Suppressor macrophage (primary cell): ENCODE measurements at regions not wholly inside any gene's neighbourhood (a gene's known extent, or its start where the extent isn't known, plus 50 kb on each side); places are given as distances from the start of the nearest gene placed in this dataset.
"Not testable (repeated sequence)": the region's sequence is repeated elsewhere in the genome, so short reads cannot be mapped to it uniquely, and the experiment has no call there.

Experiments used
- DNase-seq, 4 experiments: peaks; one replicate each; pipeline ENCODE4 v3.0.0-alpha.2; 2020 to 2022

- DNase-seq = not testable (repeated sequence)
Measured at GRCh38 chr2:192488158-192488557, 293.4 kb upstream of the TMEFF2 start.

- DNase-seq = no peak
Measured at GRCh38 chr2:192487636-192488035, 292.9 kb upstream of the TMEFF2 start.

- no peak for DNase-seq
Measured at GRCh38 chr2:192484903-192485302, 290.2 kb upstream of the TMEFF2 start.

- DNase-seq = no peak
Measured at GRCh38 chr2:192480984-192481383, 286.3 kb upstream of the TMEFF2 start.

- DNase-seq = no peak
Measured at GRCh38 chr2:192473331-192473730, 278.6 kb upstream of the TMEFF2 start.

- no peak for DNase-seq
Measured at GRCh38 chr2:192471982-192472381, 277.2 kb upstream of the TMEFF2 start.

GRCh38 chr2:192469612-192470011, 274.9 kb upstream of the TMEFF2 start:
- DNase-seq = no peak

GRCh38 chr2:192467953-192468660, 273.4 kb upstream of the TMEFF2 start:
- no peak for DNase-seq

GRCh38 chr2:192465141-192465540, 270.4 kb upstream of the TMEFF2 start:
- DNase-seq = no peak

- no peak for DNase-seq
Measured at GRCh38 chr2:192459422-192459821, 264.7 kb upstream of the TMEFF2 start.

- no peak for DNase-seq
Measured at GRCh38 chr2:192448881-192449280, 254.1 kb upstream of the TMEFF2 start.

- no peak for DNase-seq
Measured at GRCh38 chr2:192444286-192444838, 249.6 kb upstream of the TMEFF2 start.

GRCh38 chr2:192443831-192444230, 249.1 kb upstream of the TMEFF2 start:
- no peak for DNase-seq

GRCh38 chr2:192438239-192438638, 243.5 kb upstream of the TMEFF2 start:
- DNase-seq = no peak

GRCh38 chr2:192437653-192438052, 242.9 kb upstream of the TMEFF2 start:
- DNase-seq = no peak

- no peak for DNase-seq
Measured at GRCh38 chr2:192424243-192424642, 229.5 kb upstream of the TMEFF2 start.

- no peak for DNase-seq
Measured at GRCh38 chr2:192419786-192420185, 225.1 kb upstream of the TMEFF2 start.

- DNase-seq = no peak
Measured at GRCh38 chr2:192416060-192416459, 221.3 kb upstream of the TMEFF2 start.

- no peak for DNase-seq
Measured at GRCh38 chr2:192414794-192415193, 220.1 kb upstream of the TMEFF2 start.

GRCh38 chr2:192413812-192414681, 219.3 kb upstream of the TMEFF2 start:
- no peak for DNase-seq

- not testable (repeated sequence) for DNase-seq
Measured at GRCh38 chr2:192412866-192413265, 218.1 kb upstream of the TMEFF2 start.

- no peak for DNase-seq
Measured at GRCh38 chr2:192412394-192412793, 217.7 kb upstream of the TMEFF2 start.

GRCh38 chr2:192411755-192412154, 217.0 kb upstream of the TMEFF2 start:
- no peak for DNase-seq

GRCh38 chr2:192410319-192410718, 215.6 kb upstream of the TMEFF2 start:
- no peak for DNase-seq
